Neural progenitor cell (in vitro differentiated cells): ENCODE measurements at regions not wholly inside any gene's neighbourhood (a gene's known extent, or its start where the extent isn't known, plus 50 kb on each side); places are given as distances from the start of the nearest gene placed in this dataset.

ENCODE experiments used
- EZH2 ChIP-seq: fragments of 200-600 bp; sonication (generic); IDR thresholded peaks from 2 replicates; pipeline ENCODE4 v1.6.1; 2017; ENCODE audit warnings: antibody characterized with exemption, mild to moderate bottlenecking, moderate library complexity
- TF ChIP-seq, protein P1 (sequence below): fragments of 200-600 bp; sonication (generic); IDR thresholded peaks from 2 replicates; pipeline ENCODE4 v1.5.1; 2017; ENCODE audit warnings: antibody characterized with exemption, mild to moderate bottlenecking

DNA sequence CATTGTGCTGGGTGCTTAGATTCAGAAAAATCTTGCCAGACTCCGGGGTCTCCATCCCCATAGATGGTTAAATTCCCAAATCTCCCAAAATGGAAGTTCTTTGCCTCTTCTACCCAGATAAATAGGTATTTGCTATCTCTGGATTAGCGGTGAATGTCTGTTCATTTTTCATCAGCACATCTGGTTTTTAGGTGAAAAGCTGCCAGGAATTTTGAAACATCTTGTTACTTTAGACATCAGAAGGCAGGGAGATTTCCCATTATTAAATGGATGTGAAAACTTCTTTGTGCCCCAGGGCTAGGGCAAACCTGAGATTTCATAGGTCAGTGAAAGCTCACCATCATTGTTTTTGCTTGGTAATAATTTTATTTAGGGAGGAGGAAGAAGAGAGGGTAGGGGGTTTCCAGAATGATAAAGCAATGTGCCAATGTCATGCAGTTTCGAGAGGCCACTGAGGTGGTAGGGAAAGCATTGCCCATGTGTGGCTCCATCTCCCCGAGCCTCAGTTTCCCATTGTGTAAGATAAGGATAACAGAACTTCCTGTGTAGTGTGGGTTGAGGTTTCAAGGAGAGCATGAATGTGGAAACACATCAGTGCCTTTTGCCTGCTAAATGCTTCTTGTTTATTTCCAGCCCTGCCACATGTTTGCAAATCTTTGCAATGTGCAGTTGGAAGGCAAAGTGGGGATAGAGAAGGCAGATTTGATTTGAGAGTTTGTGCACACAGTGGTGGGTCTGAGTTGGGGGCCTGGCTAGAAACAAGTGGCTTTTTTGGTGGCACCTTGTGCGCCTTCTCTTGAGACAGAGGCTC, 147.2 kb upstream of the KLF4 start:
- TF ChIP-seq, protein P1, sequence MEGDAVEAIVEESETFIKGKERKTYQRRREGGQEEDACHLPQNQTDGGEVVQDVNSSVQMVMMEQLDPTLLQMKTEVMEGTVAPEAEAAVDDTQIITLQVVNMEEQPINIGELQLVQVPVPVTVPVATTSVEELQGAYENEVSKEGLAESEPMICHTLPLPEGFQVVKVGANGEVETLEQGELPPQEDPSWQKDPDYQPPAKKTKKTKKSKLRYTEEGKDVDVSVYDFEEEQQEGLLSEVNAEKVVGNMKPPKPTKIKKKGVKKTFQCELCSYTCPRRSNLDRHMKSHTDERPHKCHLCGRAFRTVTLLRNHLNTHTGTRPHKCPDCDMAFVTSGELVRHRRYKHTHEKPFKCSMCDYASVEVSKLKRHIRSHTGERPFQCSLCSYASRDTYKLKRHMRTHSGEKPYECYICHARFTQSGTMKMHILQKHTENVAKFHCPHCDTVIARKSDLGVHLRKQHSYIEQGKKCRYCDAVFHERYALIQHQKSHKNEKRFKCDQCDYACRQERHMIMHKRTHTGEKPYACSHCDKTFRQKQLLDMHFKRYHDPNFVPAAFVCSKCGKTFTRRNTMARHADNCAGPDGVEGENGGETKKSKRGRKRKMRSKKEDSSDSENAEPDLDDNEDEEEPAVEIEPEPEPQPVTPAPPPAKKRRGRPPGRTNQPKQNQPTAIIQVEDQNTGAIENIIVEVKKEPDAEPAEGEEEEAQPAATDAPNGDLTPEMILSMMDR, result no peak
- TF ChIP-seq EZH2, result no peak
